ENCODE measurements at regions not wholly inside any gene's neighbourhood (a gene's known extent, or its start where the extent isn't known, plus 50 kb on each side); places are given as distances from the start of the nearest gene placed in this dataset.

DNA sequence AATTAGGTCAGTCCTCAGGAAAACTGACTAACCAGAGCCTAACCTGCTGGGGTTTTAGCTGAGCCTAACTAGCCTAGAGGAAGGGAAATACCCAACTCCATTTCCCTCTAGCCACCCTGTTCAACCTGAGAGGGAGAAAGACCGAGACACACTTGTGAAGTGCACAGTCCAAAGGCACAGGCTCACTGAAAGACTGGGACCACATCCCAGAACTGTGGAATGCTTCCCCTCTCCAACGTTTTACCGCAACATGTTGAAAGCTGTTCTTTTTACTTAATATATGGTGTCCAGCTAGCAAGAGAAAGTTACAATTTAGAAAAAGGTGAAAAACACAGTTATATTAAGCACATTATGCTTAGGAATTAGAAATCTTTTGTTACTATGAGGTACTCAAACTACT, 76.8 kb upstream of the SIMC1 start:
- Histone ChIP-seq H3K27me3 (ENCODE audit: insufficient read depth, low read depth, severe bottlenecking) (no peaks in the 10 kb centered on the region), H3K4me3 (ENCODE audit: low read depth, low read length) (no peak overlapping the region), H3K9me3 (ENCODE audit: severe bottlenecking) (no peaks in the 10 kb centered on the region), H3K36me3 (no peaks in the 10 kb centered on the region), H3K27ac (no peak overlapping the region)
- DNase-seq, result no peak
- TF ChIP-seq CTCF (IDR thresholded peaks at IDR 0.05; ENCODE audit: low read depth, low read length), result no peak

DNA sequence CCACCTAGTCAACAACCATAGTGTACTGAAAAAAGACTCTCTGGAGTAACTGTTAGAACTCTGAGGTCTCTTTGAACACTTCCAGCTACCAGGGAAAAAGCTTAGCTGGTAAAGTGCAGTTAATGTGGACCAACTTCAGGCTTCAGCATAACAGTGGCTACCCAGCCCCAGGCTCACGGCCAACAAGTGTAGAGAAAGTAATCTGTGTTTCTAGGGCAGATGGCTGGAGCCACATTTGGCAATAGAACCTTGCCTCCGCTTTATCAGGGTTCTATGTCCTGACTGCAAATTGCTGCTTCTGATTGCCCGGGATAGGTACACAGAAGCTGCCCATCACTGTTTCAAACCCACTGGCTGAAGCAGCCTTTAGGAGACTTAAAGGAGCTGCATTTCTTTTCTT, 76.0 kb upstream of the SIMC1 start:
- Histone ChIP-seq H3K27ac (no peak overlapping the region), H3K9me3 (ENCODE audit: severe bottlenecking) (no peaks in the 10 kb centered on the region), H3K27me3 (ENCODE audit: insufficient read depth, low read depth, severe bottlenecking) (no peaks in the 10 kb centered on the region), H3K4me3 (ENCODE audit: low read depth, low read length) (no peak overlapping the region), H3K36me3 (no peaks in the 10 kb centered on the region)
- no peak for DNase-seq
- TF ChIP-seq CTCF (IDR thresholded peaks at IDR 0.05; ENCODE audit: low read depth, low read length), result no peak

GRCh38 chr5:176162888-176163287, 75.3 kb upstream of the SIMC1 start:
- no peaks in the 10 kb centered on the region for H3K9me3 ChIP-seq (ENCODE audit: severe bottlenecking)
- no peak for DNase-seq
- H3K36me3 ChIP-seq, result no peaks in the 10 kb centered on the region
- H3K27ac ChIP-seq, result no peak overlapping the region
- TF ChIP-seq CTCF (IDR thresholded peaks at IDR 0.05; ENCODE audit: low read depth, low read length), result no peak
- no peak overlapping the region for H3K4me3 ChIP-seq (ENCODE audit: low read depth, low read length)
- no peaks in the 10 kb centered on the region for H3K27me3 ChIP-seq (ENCODE audit: insufficient read depth, low read depth, severe bottlenecking)

DNA sequence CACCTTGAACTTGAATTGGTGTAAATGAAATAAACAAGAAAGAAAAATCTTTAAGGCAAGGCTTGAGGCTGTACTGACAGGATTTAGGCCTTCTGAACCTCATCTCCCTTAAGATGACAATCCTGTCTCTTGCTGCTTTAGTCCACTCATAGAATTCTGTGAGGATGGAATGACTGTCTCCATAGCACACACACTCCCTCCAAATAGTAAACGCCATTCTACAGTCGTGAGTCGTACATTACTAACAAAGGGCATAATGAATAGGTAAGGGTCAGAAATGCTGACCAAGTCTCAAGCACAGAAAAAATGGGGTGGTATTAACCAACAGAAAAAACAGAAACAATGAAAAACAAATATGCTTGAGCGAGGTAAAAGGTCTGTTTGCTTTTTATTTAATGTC, 71.8 kb upstream of the SIMC1 start:
- Histone ChIP-seq H3K9me3 (ENCODE audit: severe bottlenecking) (no peaks in the 10 kb centered on the region), H3K36me3 (no peaks in the 10 kb centered on the region), H3K27ac (no peak overlapping the region), H3K4me3 (ENCODE audit: low read depth, low read length) (no peak overlapping the region), H3K27me3 (ENCODE audit: insufficient read depth, low read depth, severe bottlenecking) (no peaks in the 10 kb centered on the region)
- DNase-seq, result no peak
- no peak for TF ChIP-seq CTCF (IDR thresholded peaks at IDR 0.05; ENCODE audit: low read depth, low read length)

DNA sequence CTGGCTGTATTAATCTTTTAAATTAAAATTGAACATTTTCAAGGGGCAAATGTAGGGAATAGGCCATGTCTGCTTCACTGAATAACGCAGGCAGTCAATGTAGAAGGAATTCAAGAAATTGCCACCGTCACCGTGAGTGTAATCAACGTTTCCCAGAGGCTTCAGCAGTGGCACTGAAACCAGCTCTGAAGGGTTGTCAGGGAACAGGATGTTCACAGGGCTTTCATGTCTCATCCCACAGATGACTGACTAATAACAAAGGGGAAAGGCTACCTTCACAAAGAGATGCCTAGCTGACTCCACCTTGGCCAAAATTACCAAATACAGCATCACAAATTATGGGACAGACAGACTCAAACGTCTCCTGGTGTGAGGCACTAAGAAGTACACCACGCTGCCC, 70.4 kb upstream of the SIMC1 start:
- H3K36me3 ChIP-seq, result no peaks in the 10 kb centered on the region
- H3K4me3 ChIP-seq (ENCODE audit: low read depth, low read length), result no peak overlapping the region
- no peak for DNase-seq
- H3K27ac ChIP-seq, result no peak overlapping the region
- no peaks in the 10 kb centered on the region for H3K9me3 ChIP-seq (ENCODE audit: severe bottlenecking)
- TF ChIP-seq CTCF (IDR thresholded peaks at IDR 0.05; ENCODE audit: low read depth, low read length), result no peak
- H3K27me3 ChIP-seq (ENCODE audit: insufficient read depth, low read depth, severe bottlenecking), result no peaks in the 10 kb centered on the region

- Histone ChIP-seq H3K27me3 (ENCODE audit: insufficient read depth, low read depth, severe bottlenecking) (no peaks in the 10 kb centered on the region), H3K27ac (no peak overlapping the region), H3K9me3 (ENCODE audit: severe bottlenecking) (no peaks in the 10 kb centered on the region), H3K4me3 (ENCODE audit: low read depth, low read length) (no peak overlapping the region), H3K36me3 (no peaks in the 10 kb centered on the region)
- no peak for DNase-seq
- TF ChIP-seq CTCF (IDR thresholded peaks at IDR 0.05; ENCODE audit: low read depth, low read length), result no peak
Observed at GRCh38 chr5:176169393-176170063, 68.7 kb upstream of the SIMC1 start.

Data from WERI-Rb-1 (cell line).